HEK293 (cell line): ENCODE measurements at regions not wholly inside any gene's neighbourhood (a gene's known extent, or its start where the extent isn't known, plus 50 kb on each side); places are given as distances from the start of the nearest gene placed in this dataset.

Experiments
- CTCF ChIP-seq: fragments of 450-650 bp; formaldehyde crosslinking; IDR thresholded peaks from 2 replicates; pipeline ENCODE4 v1.5.1; 2016; ENCODE audit warnings: missing biosample characterization, missing genetic modification characterization
- MYNN ChIP-seq: fragments of 450-650 bp; formaldehyde crosslinking; IDR thresholded peaks from 2 replicates; pipeline ENCODE4 v1.5.1; 2016; ENCODE audit warnings: missing biosample characterization, missing genetic modification characterization, borderline replicate concordance
- ZNF324 ChIP-seq: fragments of 450-650 bp; formaldehyde crosslinking; IDR thresholded peaks from 2 replicates; pipeline ENCODE4 v1.5.1; 2016; ENCODE audit warnings: missing biosample characterization, missing genetic modification characterization
- ZNF501 ChIP-seq: fragments of 450-650 bp; formaldehyde crosslinking; IDR thresholded peaks from 2 replicates; pipeline ENCODE4 v1.5.1; 2016; ENCODE audit warnings: missing biosample characterization, missing genetic modification characterization
- ZNF677 ChIP-seq: fragments of 450-650 bp; IDR thresholded peaks from 2 replicates; pipeline ENCODE4 v1.5.0; 2018; ENCODE audit warnings: missing biosample characterization, mild to moderate bottlenecking, missing genetic modification characterization, moderate library complexity
- ZNF704 ChIP-seq: fragments of 450-650 bp; formaldehyde crosslinking; IDR thresholded peaks from 2 replicates; pipeline ENCODE4 v1.5.1; 2016; ENCODE audit warnings: missing biosample characterization, missing genetic modification characterization

GRCh38 chr5:118029807-118030206 lies 958.5 kb downstream of the DTWD2 start:
- TF ChIP-seq CTCF (tag by site-specific recombination): no peak
- no peak for TF ChIP-seq MYNN (tag by site-specific recombination)
- no peak for TF ChIP-seq ZNF501 (tag by site-specific recombination)
- no peak for TF ChIP-seq ZNF324
- no peak for TF ChIP-seq ZNF704 (tag by site-specific recombination)
- no peak for TF ChIP-seq ZNF677 (tag by site-specific recombination)
